ENCODE measurements at regions not wholly inside any gene's neighbourhood (a gene's known extent, or its start where the extent isn't known, plus 50 kb on each side); places are given as distances from the start of the nearest gene placed in this dataset.
A peak's percentile ranks its signal among the peaks of the same experiment; 100 is the strongest.

GRCh38 chr4:152101556-152102435, 341.0 kb upstream of the GATB start:
- Histone ChIP-seq H3K27ac (ENCODE audit: low read depth, low read length) (no peak overlapping the region), H3K4me3 (ENCODE audit: low read depth in 1 of 2, low read length in 2 of 2) (no peak overlapping the region), H3K36me3 (ENCODE audit: control insufficient read depth in 1 of 2, insufficient read depth in 2 of 2, low read length in 2 of 2) (no peaks in the 10 kb centered on the region), H3K27me3 (ENCODE audit: control insufficient read depth in 1 of 2, insufficient read depth in 2 of 2, low read length in 2 of 2) (no peaks in the 10 kb centered on the region), H3K4me1 (ENCODE audit: control insufficient read depth in 1 of 2, insufficient read depth in 2 of 2, low read length in 2 of 2) (peaks cover 12 to 22% of the 10 kb centered on the region in 2 donors), H3K9me3 (ENCODE audit: control insufficient read depth in 1 of 2, low read length in 2 of 2) (no peaks in the 10 kb centered on the region), H3K9ac (ENCODE audit: low read depth in 1 of 2, low read length in 2 of 2) (no peak overlapping the region)

- Histone ChIP-seq H3K27me3 (ENCODE audit: control insufficient read depth in 1 of 2, insufficient read depth in 2 of 2, low read length in 2 of 2) (no peaks in the 10 kb centered on the region), H3K9ac (ENCODE audit: low read depth in 1 of 2, low read length in 2 of 2) (no peak overlapping the region), H3K4me1 (ENCODE audit: control insufficient read depth in 1 of 2, insufficient read depth in 2 of 2, low read length in 2 of 2) (peaks cover 6 to 18% of the 10 kb centered on the region in 2 donors), H3K9me3 (ENCODE audit: control insufficient read depth in 1 of 2, low read length in 2 of 2) (no peaks in the 10 kb centered on the region), H3K4me3 (ENCODE audit: low read depth in 1 of 2, low read length in 2 of 2) (peak overlapping the region in 1 of 2 donors; percentile 13), H3K36me3 (ENCODE audit: control insufficient read depth in 1 of 2, insufficient read depth in 2 of 2, low read length in 2 of 2) (no peaks in the 10 kb centered on the region), H3K27ac (ENCODE audit: low read depth, low read length) (no peak overlapping the region)
Observed at GRCh38 chr4:152100379-152101201, 339.8 kb upstream of the GATB start.

- Histone ChIP-seq H3K9ac (ENCODE audit: low read depth in 1 of 2, low read length in 2 of 2) (no peak overlapping the region), H3K27ac (ENCODE audit: low read depth, low read length) (no peak overlapping the region), H3K4me1 (ENCODE audit: control insufficient read depth in 1 of 2, insufficient read depth in 2 of 2, low read length in 2 of 2) (peaks cover 6 to 18% of the 10 kb centered on the region in 2 donors), H3K4me3 (ENCODE audit: low read depth in 1 of 2, low read length in 2 of 2) (no peak overlapping the region), H3K9me3 (ENCODE audit: control insufficient read depth in 1 of 2, low read length in 2 of 2) (no peaks in the 10 kb centered on the region), H3K27me3 (ENCODE audit: control insufficient read depth in 1 of 2, insufficient read depth in 2 of 2, low read length in 2 of 2) (no peaks in the 10 kb centered on the region), H3K36me3 (ENCODE audit: control insufficient read depth in 1 of 2, insufficient read depth in 2 of 2, low read length in 2 of 2) (no peaks in the 10 kb centered on the region)
Observed at GRCh38 chr4:152099981-152100378, 339.2 kb upstream of the GATB start.

DNA sequence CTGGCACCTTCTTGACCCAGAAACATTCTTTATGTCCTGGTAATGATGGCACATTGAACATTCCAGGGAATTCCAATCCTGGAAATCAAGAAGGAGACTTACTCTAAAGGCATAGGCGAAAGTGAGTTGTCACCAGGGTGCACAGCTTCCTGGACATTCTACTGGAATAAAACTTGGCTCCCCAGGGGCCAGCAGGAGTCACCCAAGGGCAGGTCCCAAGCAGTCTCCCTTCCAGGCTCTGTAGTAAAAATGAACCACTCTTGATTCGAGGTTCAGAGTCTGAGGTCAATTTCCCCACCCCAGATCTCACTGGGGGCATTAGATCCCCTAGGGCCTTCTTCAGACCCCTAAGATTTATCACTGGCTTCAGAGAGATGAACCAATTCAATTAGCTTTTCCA, 338.7 kb upstream of the GATB start:
- H3K36me3 ChIP-seq (ENCODE audit: control insufficient read depth in 1 of 2, insufficient read depth in 2 of 2, low read length in 2 of 2): no peaks in the 10 kb centered on the region
- H3K27ac ChIP-seq (ENCODE audit: low read depth, low read length): no peak overlapping the region
- H3K4me1 ChIP-seq (ENCODE audit: control insufficient read depth in 1 of 2, insufficient read depth in 2 of 2, low read length in 2 of 2): peaks cover 6 to 18% of the 10 kb centered on the region in 2 donors

GRCh38 chr4:152099061-152099425, 338.2 kb upstream of the GATB start:
- Histone ChIP-seq H3K27ac (ENCODE audit: low read depth, low read length) (no peak overlapping the region), H3K9ac (ENCODE audit: low read depth in 1 of 2, low read length in 2 of 2) (no peak overlapping the region), H3K36me3 (ENCODE audit: control insufficient read depth in 1 of 2, insufficient read depth in 2 of 2, low read length in 2 of 2) (no peaks in the 10 kb centered on the region), H3K4me1 (ENCODE audit: control insufficient read depth in 1 of 2, insufficient read depth in 2 of 2, low read length in 2 of 2) (peaks cover 6 to 18% of the 10 kb centered on the region in 2 donors), H3K4me3 (ENCODE audit: low read depth in 1 of 2, low read length in 2 of 2) (no peak overlapping the region), H3K27me3 (ENCODE audit: control insufficient read depth in 1 of 2, insufficient read depth in 2 of 2, low read length in 2 of 2) (no peaks in the 10 kb centered on the region), H3K9me3 (ENCODE audit: control insufficient read depth in 1 of 2, low read length in 2 of 2) (no peaks in the 10 kb centered on the region)

More for the DNA sequence above, 338.7 kb upstream of the GATB start:
- Histone ChIP-seq H3K9me3 (ENCODE audit: control insufficient read depth in 1 of 2, low read length in 2 of 2) (no peaks in the 10 kb centered on the region), H3K9ac (ENCODE audit: low read depth in 1 of 2, low read length in 2 of 2) (no peak overlapping the region), H3K27me3 (ENCODE audit: control insufficient read depth in 1 of 2, insufficient read depth in 2 of 2, low read length in 2 of 2) (no peaks in the 10 kb centered on the region), H3K4me3 (ENCODE audit: low read depth in 1 of 2, low read length in 2 of 2) (no peak overlapping the region)

- Histone ChIP-seq H3K27me3 (ENCODE audit: control insufficient read depth in 1 of 2, insufficient read depth in 2 of 2, low read length in 2 of 2) (no peaks in the 10 kb centered on the region), H3K4me1 (ENCODE audit: control insufficient read depth in 1 of 2, insufficient read depth in 2 of 2, low read length in 2 of 2) (peaks cover 6 to 12% of the 10 kb centered on the region in 2 donors), H3K27ac (ENCODE audit: low read depth, low read length) (no peak overlapping the region), H3K9ac (ENCODE audit: low read depth in 1 of 2, low read length in 2 of 2) (no peak overlapping the region), H3K36me3 (ENCODE audit: control insufficient read depth in 1 of 2, insufficient read depth in 2 of 2, low read length in 2 of 2) (no peaks in the 10 kb centered on the region), H3K9me3 (ENCODE audit: control insufficient read depth in 1 of 2, low read length in 2 of 2) (no peaks in the 10 kb centered on the region), H3K4me3 (ENCODE audit: low read depth in 1 of 2, low read length in 2 of 2) (no peak overlapping the region)
Observed at GRCh38 chr4:152098365-152099060, 337.7 kb upstream of the GATB start.

GRCh38 chr4:152097371-152097770, 336.6 kb upstream of the GATB start:
- no peak overlapping the region for H3K27ac ChIP-seq (ENCODE audit: low read depth, low read length)
- no peaks in the 10 kb centered on the region for H3K27me3 ChIP-seq (ENCODE audit: control insufficient read depth in 1 of 2, insufficient read depth in 2 of 2, low read length in 2 of 2)
- no peak overlapping the region for H3K9ac ChIP-seq (ENCODE audit: low read depth in 1 of 2, low read length in 2 of 2)
- peaks cover 6% of the 10 kb centered on the region in 2 donors for H3K4me1 ChIP-seq (ENCODE audit: control insufficient read depth in 1 of 2, insufficient read depth in 2 of 2, low read length in 2 of 2)
- no peak overlapping the region for H3K4me3 ChIP-seq (ENCODE audit: low read depth in 1 of 2, low read length in 2 of 2)
- H3K9me3 ChIP-seq (ENCODE audit: control insufficient read depth in 1 of 2, low read length in 2 of 2): no peaks in the 10 kb centered on the region
- H3K36me3 ChIP-seq (ENCODE audit: control insufficient read depth in 1 of 2, insufficient read depth in 2 of 2, low read length in 2 of 2): no peaks in the 10 kb centered on the region

DNA sequence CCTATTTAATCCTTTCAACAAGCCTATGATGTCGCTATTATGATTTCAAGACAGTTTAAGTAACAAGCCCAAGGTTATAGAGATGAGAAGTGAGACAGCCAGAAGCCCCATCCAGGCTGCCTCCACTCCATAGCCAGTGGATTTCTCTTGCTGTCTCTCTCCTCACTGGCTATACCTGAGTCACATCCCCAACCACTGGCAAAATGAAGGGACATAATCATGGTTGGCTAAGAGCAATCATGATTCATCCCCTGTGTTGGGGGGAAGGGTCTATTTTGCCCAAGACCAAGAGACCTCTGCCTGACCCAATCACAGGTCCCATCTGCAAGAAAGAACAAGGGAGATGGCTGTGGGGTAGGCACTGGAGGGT, 334.9 kb upstream of the GATB start:
- no peak overlapping the region for H3K27ac ChIP-seq (ENCODE audit: low read depth, low read length)
- H3K9ac ChIP-seq (ENCODE audit: low read depth in 1 of 2, low read length in 2 of 2): no peak overlapping the region
- H3K9me3 ChIP-seq (ENCODE audit: control insufficient read depth in 1 of 2, low read length in 2 of 2): no peaks in the 10 kb centered on the region
- H3K4me3 ChIP-seq (ENCODE audit: low read depth in 1 of 2, low read length in 2 of 2): no peak overlapping the region
- no peaks in the 10 kb centered on the region for H3K36me3 ChIP-seq (ENCODE audit: control insufficient read depth in 1 of 2, insufficient read depth in 2 of 2, low read length in 2 of 2)
- no peaks in the 10 kb centered on the region for H3K27me3 ChIP-seq (ENCODE audit: control insufficient read depth in 1 of 2, insufficient read depth in 2 of 2, low read length in 2 of 2)
- peaks cover 0 to 4% of the 10 kb centered on the region in 2 donors for H3K4me1 ChIP-seq (ENCODE audit: control insufficient read depth in 1 of 2, insufficient read depth in 2 of 2, low read length in 2 of 2)

DNA sequence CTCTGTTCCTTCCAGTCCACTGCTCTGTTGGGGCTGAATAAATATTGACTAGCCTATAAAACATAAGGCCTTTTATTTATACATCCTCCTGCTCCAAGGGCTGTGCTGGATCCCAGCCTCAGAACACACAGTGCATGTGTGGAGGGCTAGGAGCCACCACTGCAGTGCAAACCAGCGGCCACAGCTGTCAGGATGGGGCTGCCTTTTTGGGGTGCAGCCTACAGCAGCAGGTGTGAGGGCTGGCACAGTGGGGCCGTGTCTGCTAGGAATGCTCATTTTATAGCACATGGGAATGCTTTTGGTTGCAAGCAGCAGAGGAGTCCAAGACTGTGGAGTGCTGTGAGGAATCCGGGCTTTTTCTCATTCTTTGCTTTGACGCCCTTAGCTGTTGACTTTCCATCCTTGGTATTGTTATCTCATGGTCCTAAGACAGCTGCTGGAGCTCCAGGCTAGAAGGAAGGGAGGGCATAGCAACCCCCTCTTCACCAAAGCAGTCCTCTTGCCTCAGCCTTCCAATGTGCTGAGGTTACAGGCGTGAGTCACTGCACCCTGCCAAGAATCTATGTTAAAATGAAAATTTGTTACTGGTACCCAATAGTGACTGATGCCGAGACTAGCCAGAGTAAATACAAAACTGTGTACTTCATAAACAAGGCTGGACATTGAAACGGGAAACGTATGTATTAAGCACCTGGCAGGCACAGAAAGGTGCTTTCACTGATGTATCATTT, 334.3 kb upstream of the GATB start:
- H3K4me1 ChIP-seq (ENCODE audit: control insufficient read depth in 1 of 2, insufficient read depth in 2 of 2, low read length in 2 of 2): no peaks in the 10 kb centered on the region
- H3K4me3 ChIP-seq (ENCODE audit: low read depth in 1 of 2, low read length in 2 of 2): no peak overlapping the region
- no peak overlapping the region for H3K27ac ChIP-seq (ENCODE audit: low read depth, low read length)

More for the DNA sequence above, 334.3 kb upstream of the GATB start:
- Histone ChIP-seq H3K9ac (ENCODE audit: low read depth in 1 of 2, low read length in 2 of 2) (no peak overlapping the region), H3K36me3 (ENCODE audit: control insufficient read depth in 1 of 2, insufficient read depth in 2 of 2, low read length in 2 of 2) (no peaks in the 10 kb centered on the region), H3K27me3 (ENCODE audit: control insufficient read depth in 1 of 2, insufficient read depth in 2 of 2, low read length in 2 of 2) (no peaks in the 10 kb centered on the region), H3K9me3 (ENCODE audit: control insufficient read depth in 1 of 2, low read length in 2 of 2) (no peaks in the 10 kb centered on the region)

Measured in duodenal mucosa (tissue), 2 donors.